K562 (cell line): ENCODE measurements at regions not wholly inside any gene's neighbourhood (a gene's known extent, or its start where the extent isn't known, plus 50 kb on each side); places are given as distances from the start of the nearest gene placed in this dataset.

Experiments used
- ATAC-seq: fragments of 200-7000 bp; cut with Tn5 transposase; 3 replicates; pipeline ENCODE4 v1.9.1; 2020; ENCODE audit warnings: moderate library complexity
- BruUV-seq: library from RNA; stranded (reverse); fragments of 400-500 nt; replicated peaks from 2 replicates; lab custom pipeline; 2021; lab: Mats Ljungman, UMichigan
- CTCF ChIA-PET: fragments of 300-600 bp; formaldehyde crosslinking; extraction: SDS; loops from one replicate; lab custom pipeline; 2021; ENCODE audit warnings: low intra/inter-chr PET ratio; lab: Yijun Ruan, JAX
- POLR2A ChIA-PET: fragments of 300-600, 350-650 bp; sonication (Branson Sonifier 250); formaldehyde crosslinking; extraction: SDS; loops from one replicate; lab custom pipeline; 2021; ENCODE audit warnings: antibody characterized with exemption, inconsistent platforms; lab: Yijun Ruan, JAX
- DNase-seq, 4 experiments: peaks; one replicate each; pipeline versions ENCODE4 v3.0.0 to v3.0.0-alpha.2; 2011 to 2018; ENCODE audit warnings: low spot score in 3 of 4, mixed read lengths in 3 of 4; ENCODE audit errors: extremely low read depth in 1 of 4
- FAIRE-seq: peaks from 2 replicates; lab custom pipeline; 2011; peaks lifted over from hg19 to GRCh38; lab: Jason Lieb, UNC
- H2AFZ ChIP-seq: 2 replicates; pipeline ENCODE4 v1.6.0; 2011; ENCODE audit warnings: low read depth, low read length, control low read depth, inconsistent platforms
- H3K27ac ChIP-seq: fragments of 200-600 bp; 3 replicates; pipeline ENCODE4 v1.8.0; 2011; ENCODE audit warnings: low read depth, mild to moderate bottlenecking, control low read depth, inconsistent platforms, low read length, moderate library complexity, mixed read lengths; ENCODE audit errors: extremely low read depth
- H3K27me3 ChIP-seq, 2 experiments: fragments of 300-600 bp in 1 of 2; 2 replicates in 1 of 2; 3 replicates in 1 of 2; pipeline versions ENCODE4 v1.6.0 to v1.8.0; 2011; ENCODE audit warnings: inconsistent platforms in 2 of 2, low read length in 2 of 2, mild to moderate bottlenecking in 1 of 2, mixed read lengths in 1 of 2, moderate library complexity in 1 of 2; ENCODE audit not compliant: control insufficient read depth in 2 of 2, insufficient read depth in 2 of 2
- H3K36me3 ChIP-seq: fragments of 300-600 bp; 3 replicates; pipeline ENCODE4 v1.8.0; 2011; ENCODE audit warnings: mild to moderate bottlenecking, low read length, inconsistent platforms; ENCODE audit not compliant: control insufficient read depth, insufficient read depth
- H3K4me1 ChIP-seq, 2 experiments: fragments of 200-600 bp in 1 of 2; replicated peaks in 1 of 2; 2 replicates in 1 of 2; 3 replicates in 1 of 2; pipeline versions ENCODE4 v1.5.1 to v1.8.0; 2011; ENCODE audit warnings: inconsistent platforms in 2 of 2, low read length in 2 of 2, mild to moderate bottlenecking in 1 of 2, mixed read lengths in 1 of 2, moderate library complexity in 1 of 2; ENCODE audit not compliant: control insufficient read depth in 2 of 2, insufficient read depth in 2 of 2
- H3K4me2 ChIP-seq: 2 replicates; pipeline ENCODE4 v1.6.1; 2011; ENCODE audit warnings: low read length, control low read depth, inconsistent platforms, mixed read lengths; ENCODE audit not compliant: insufficient read depth
- H3K4me3 ChIP-seq: fragments of 200-600 bp; sonication (generic), shearing (Covaris generic); 2 replicates; pipeline ENCODE4 v1.5.1; 2016; ENCODE audit warnings: control low read depth, inconsistent platforms
- H3K79me2 ChIP-seq: fragments of 200-600 bp; 3 replicates; pipeline ENCODE4 v1.8.0; 2011; ENCODE audit warnings: low read length, inconsistent platforms; ENCODE audit not compliant: control insufficient read depth, insufficient read depth
- H3K9ac ChIP-seq, 2 experiments: 2 replicates each; pipeline versions ENCODE4 v1.6.0 to v1.6.1; 2011; ENCODE audit warnings: low read depth in 2 of 2, low read length in 2 of 2, control low read depth in 1 of 2, inconsistent platforms in 1 of 2, mild to moderate bottlenecking in 1 of 2, mixed read lengths in 1 of 2; ENCODE audit not compliant: insufficient read depth in 1 of 2
- H3K9me1 ChIP-seq: one replicate; pipeline ENCODE4 v1.6.0; 2011; ENCODE audit warnings: inconsistent platforms, mild to moderate bottlenecking, low read length, moderate library complexity; ENCODE audit not compliant: control insufficient read depth, insufficient read depth
- H3K9me3 ChIP-seq: replicated peaks from 2 replicates; pipeline ENCODE4 v1.5.1; 2011; ENCODE audit warnings: low read depth, low read length, inconsistent platforms; ENCODE audit not compliant: control insufficient read depth, insufficient read depth
- H4K20me1 ChIP-seq: replicated peaks from 2 replicates; pipeline ENCODE4 v1.6.1; 2011; ENCODE audit warnings: low read length, inconsistent platforms, mixed read lengths; ENCODE audit not compliant: control insufficient read depth, insufficient read depth
- ETV1 ChIP-seq: fragments of 450-650 bp; conservative IDR thresholded peaks from 2 replicates; pipeline ENCODE4 v1.6.1; 2016; ENCODE audit warnings: missing genetic modification characterization, control low read depth, low read depth, missing compliant biosample characterization
- HCFC1 ChIP-seq: IDR thresholded peaks from 2 replicates; pipeline ENCODE4 v1.6.1; 2012; ENCODE audit warnings: low read depth, low read length, improper control_type of control experiment
- HNRNPL ChIP-seq: fragments of 200-400 bp; formaldehyde crosslinking; IDR thresholded peaks from 2 replicates; pipeline ENCODE4 v1.6.1; 2017; ENCODE audit warnings: low read depth, mild to moderate bottlenecking, low read length
- IRF2 ChIP-seq: sonication (generic); formaldehyde crosslinking; IDR thresholded peaks from 2 replicates; pipeline ENCODE4 v1.8.1; 2022; ENCODE audit warnings: mild to moderate bottlenecking, missing genetic modification reagents
- MCM2 ChIP-seq: fragments of 450-650 bp; IDR thresholded peaks from 2 replicates; pipeline ENCODE4 v1.6.1; 2017; ENCODE audit warnings: low read depth, mild to moderate bottlenecking
- NFE2 ChIP-seq: IDR thresholded peaks from 2 replicates; pipeline ENCODE4 v1.6.1; 2014; ENCODE audit warnings: antibody characterized with exemption, low read depth
- PTRF ChIP-seq: fragments of 450-650 bp; IDR thresholded peaks from 2 replicates; pipeline ENCODE4 v1.6.1; 2016; ENCODE audit warnings: mild to moderate bottlenecking, missing genetic modification characterization, missing compliant biosample characterization
- RFX7 ChIP-seq: fragments of 250-450 bp; sonication (Bioruptor Pico); IDR thresholded peaks from 2 replicates; pipeline ENCODE4 v1.5.1; 2021; ENCODE audit warnings: mild to moderate bottlenecking
- SMARCE1 ChIP-seq: fragments of 450-650 bp; IDR thresholded peaks from 2 replicates; pipeline ENCODE4 v1.7.1; 2016; ENCODE audit warnings: mild to moderate bottlenecking
- TRIM24 ChIP-seq, 2 experiments: fragments of 450-650 bp; IDR thresholded peaks; 2 replicates each; pipeline ENCODE4 v1.6.1; 2016
- ZNF124 ChIP-seq: sonication (generic); formaldehyde crosslinking; IDR thresholded peaks from 2 replicates; pipeline ENCODE4 v1.8.1; 2022; ENCODE audit warnings: missing genetic modification reagents
- ZNF239 ChIP-seq: fragments of 250-450 bp; sonication (Bioruptor Pico); IDR thresholded peaks from 2 replicates; pipeline ENCODE4 v1.4.0; 2020; ENCODE audit warnings: mild to moderate bottlenecking
- ZNF707 ChIP-seq: fragments of 250-450 bp; sonication (Bioruptor Pico); conservative IDR thresholded peaks from 2 replicates; pipeline ENCODE4 v1.8.0; 2022; ENCODE audit warnings: inconsistent platforms, mild to moderate bottlenecking, moderate library complexity
- WGBS: fragments of 100-300 bp; shearing (Covaris generic); methylation state at CpG from one replicate; pipeline ENCODE4 v1.1.6; 2016; ENCODE audit warnings: low coverage, mixed read lengths; ENCODE audit not compliant: insufficient coverage; ENCODE audit errors: missing lambda C conversion rate; 5-methylcytosine and 5-hydroxymethylcytosine counted together
- in situ Hi-C: fragments of 300-500 bp; cut with MboI; formaldehyde crosslinking; loops from 4 replicates; pipeline ENCODE4 v1.15.0; 2018; ENCODE audit warnings: inconsistent platforms, mixed read lengths
- intact Hi-C: fragments of 100-400 bp; cut with micrococcal nuclease; formaldehyde crosslinking; loops from 2 replicates; pipeline ENCODE4 v1.14.2; 2022
- TF ChIP-seq, protein P1 (sequence below): fragments of 450-650 bp; formaldehyde crosslinking; IDR thresholded peaks from 2 replicates; pipeline ENCODE4 v1.4.0; 2020; ENCODE audit warnings: mild to moderate bottlenecking, moderate library complexity
- TF ChIP-seq, protein P2 (sequence below), 2 experiments: fragments of 450-650 bp; formaldehyde crosslinking in 1 of 2; IDR thresholded peaks; 2 replicates each; pipeline versions ENCODE4 v1.4.0 to v1.6.1; 2014 to 2020; ENCODE audit warnings: mild to moderate bottlenecking in 2 of 2, borderline replicate concordance in 1 of 2, low read depth in 1 of 2

DNA sequence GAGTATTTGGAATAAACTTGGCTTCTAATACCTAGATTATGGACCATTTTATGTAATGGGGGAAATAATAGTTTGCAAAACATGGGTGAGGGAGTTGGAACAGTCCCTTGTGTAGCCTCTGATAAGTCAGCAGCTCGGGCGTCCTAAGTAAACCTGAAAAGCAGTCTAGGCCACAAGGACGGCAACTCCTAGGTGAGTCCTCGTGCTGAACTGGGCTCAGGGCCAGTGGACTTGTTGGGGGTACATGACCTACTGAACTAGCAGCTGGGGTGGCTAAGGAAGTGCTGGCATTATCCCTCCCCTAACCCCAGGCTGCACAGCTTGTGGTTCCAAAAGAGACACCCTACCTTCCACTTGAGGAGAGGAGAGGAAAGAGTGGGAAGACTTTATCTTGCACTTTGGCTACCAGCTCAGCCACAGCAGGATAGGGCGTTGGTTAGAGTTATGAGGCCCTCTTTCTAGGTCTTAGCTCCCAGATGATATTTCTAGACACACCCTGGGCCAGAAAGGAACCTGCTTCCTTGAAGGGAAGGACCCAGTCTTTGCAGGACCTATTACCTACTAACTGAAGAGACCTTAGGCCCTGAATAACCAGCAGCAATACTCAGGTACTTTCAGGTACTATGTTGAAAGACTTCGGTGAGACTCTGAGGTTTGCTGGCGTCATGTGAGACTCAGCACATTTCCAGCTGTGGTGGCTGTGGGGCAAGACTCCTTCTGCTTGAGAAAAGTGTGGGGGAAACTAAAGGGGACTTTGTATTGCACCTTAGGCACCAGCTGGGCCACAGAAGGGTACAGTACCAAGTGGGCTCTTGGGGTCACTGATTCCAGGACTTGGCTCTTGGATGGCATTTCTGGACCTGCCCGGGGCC is 71.0 kb downstream of the AQP4 start:
- Histone ChIP-seq H3K36me3 (no peaks in the 10 kb centered on the region), H3K4me2 (no peak overlapping the region), H3K9ac (no peak overlapping the region), H2AFZ (no peak overlapping the region), H3K9me3 (no peaks in the 10 kb centered on the region), H3K4me3 (no peak overlapping the region), H3K79me2 (no peaks in the 10 kb centered on the region), H3K4me1 (no peaks in the 10 kb centered on the region), H3K9me1 (no peaks in the 10 kb centered on the region), H3K27ac (no peak overlapping the region), H4K20me1 (no peaks in the 10 kb centered on the region), H3K27me3 (no peaks in the 10 kb centered on the region)
- FAIRE-seq, result no peak
- ChIA-PET CTCF (no interaction called here), POLR2A (no interaction called here)
- WGBS, result 1% methylated on average over 8 of the region's 8 CpGs
- no peak for ATAC-seq
- DNase-seq, result no peak
- BruUV-seq, result no TSS peak
- in situ Hi-C loops, result no loop called here
- intact Hi-C loops, result no loop called here
- no peak for TF ChIP-seq HCFC1
- TF ChIP-seq, protein P1, sequence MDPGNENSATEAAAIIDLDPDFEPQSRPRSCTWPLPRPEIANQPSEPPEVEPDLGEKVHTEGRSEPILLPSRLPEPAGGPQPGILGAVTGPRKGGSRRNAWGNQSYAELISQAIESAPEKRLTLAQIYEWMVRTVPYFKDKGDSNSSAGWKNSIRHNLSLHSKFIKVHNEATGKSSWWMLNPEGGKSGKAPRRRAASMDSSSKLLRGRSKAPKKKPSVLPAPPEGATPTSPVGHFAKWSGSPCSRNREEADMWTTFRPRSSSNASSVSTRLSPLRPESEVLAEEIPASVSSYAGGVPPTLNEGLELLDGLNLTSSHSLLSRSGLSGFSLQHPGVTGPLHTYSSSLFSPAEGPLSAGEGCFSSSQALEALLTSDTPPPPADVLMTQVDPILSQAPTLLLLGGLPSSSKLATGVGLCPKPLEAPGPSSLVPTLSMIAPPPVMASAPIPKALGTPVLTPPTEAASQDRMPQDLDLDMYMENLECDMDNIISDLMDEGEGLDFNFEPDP, result no peak
- TF ChIP-seq ZNF239 (CRISPR knock-in tag), result no peak
- no peak for TF ChIP-seq ZNF707 (CRISPR knock-in tag)
- TF ChIP-seq, protein P2, sequence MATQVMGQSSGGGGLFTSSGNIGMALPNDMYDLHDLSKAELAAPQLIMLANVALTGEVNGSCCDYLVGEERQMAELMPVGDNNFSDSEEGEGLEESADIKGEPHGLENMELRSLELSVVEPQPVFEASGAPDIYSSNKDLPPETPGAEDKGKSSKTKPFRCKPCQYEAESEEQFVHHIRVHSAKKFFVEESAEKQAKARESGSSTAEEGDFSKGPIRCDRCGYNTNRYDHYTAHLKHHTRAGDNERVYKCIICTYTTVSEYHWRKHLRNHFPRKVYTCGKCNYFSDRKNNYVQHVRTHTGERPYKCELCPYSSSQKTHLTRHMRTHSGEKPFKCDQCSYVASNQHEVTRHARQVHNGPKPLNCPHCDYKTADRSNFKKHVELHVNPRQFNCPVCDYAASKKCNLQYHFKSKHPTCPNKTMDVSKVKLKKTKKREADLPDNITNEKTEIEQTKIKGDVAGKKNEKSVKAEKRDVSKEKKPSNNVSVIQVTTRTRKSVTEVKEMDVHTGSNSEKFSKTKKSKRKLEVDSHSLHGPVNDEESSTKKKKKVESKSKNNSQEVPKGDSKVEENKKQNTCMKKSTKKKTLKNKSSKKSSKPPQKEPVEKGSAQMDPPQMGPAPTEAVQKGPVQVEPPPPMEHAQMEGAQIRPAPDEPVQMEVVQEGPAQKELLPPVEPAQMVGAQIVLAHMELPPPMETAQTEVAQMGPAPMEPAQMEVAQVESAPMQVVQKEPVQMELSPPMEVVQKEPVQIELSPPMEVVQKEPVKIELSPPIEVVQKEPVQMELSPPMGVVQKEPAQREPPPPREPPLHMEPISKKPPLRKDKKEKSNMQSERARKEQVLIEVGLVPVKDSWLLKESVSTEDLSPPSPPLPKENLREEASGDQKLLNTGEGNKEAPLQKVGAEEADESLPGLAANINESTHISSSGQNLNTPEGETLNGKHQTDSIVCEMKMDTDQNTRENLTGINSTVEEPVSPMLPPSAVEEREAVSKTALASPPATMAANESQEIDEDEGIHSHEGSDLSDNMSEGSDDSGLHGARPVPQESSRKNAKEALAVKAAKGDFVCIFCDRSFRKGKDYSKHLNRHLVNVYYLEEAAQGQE (IDR thresholded peaks at IDR 0.05; ENCODE audit: borderline replicate concordance), result no peak
- TF ChIP-seq, protein P2 (CRISPR knock-in tag; IDR thresholded peaks at IDR 0.05; ENCODE audit: low read depth), result no peak
- no peak for TF ChIP-seq HNRNPL
- TF ChIP-seq ZNF124 (CRISPR knock-in tag), result no peak
- no peak for TF ChIP-seq PTRF
- TF ChIP-seq ETV1, result no peak
- no peak for TF ChIP-seq TRIM24 (IDR thresholded peaks at IDR 0.05)
- no peak for TF ChIP-seq MCM2
- no peak for TF ChIP-seq SMARCE1
- TF ChIP-seq RFX7 (CRISPR knock-in tag), result no peak
- no peak for TF ChIP-seq IRF2 (CRISPR knock-in tag)
- TF ChIP-seq NFE2, result no peak
